Adrenal gland (tissue), 5 donors: ENCODE measurements at regions not wholly inside any gene's neighbourhood (a gene's known extent, or its start where the extent isn't known, plus 50 kb on each side); places are given as distances from the start of the nearest gene placed in this dataset.

Source experiments
- CTCF ChIP-seq, 6 experiments: fragments of 450-650 bp in 4 of 6; fragments of 200-600 bp in 2 of 6; sonication (generic) in 1 of 6; IDR thresholded peaks; 1 replicate in 5 of 6; 2 replicates in 1 of 6; pipeline versions ENCODE4 v1.5.1 to v1.8.0; 2016 to 2021; ENCODE audit warnings: antibody characterized with exemption in 6 of 6, mild to moderate bottlenecking in 2 of 6, moderate library complexity in 1 of 6
- POLR2A ChIP-seq, 2 donors: fragments of 450-650 bp; IDR thresholded peaks; one replicate each; pipeline ENCODE4 v1.6.1; 2017; ENCODE audit warnings: antibody characterized with exemption in 2 of 2, mild to moderate bottlenecking in 2 of 2, moderate library complexity in 1 of 2
- donor health status: DM: no; HTN: no; CAD: no.

- no peak for TF ChIP-seq POLR2A (IDR thresholded peaks at IDR 0.05)
- no peak for TF ChIP-seq CTCF (IDR thresholded peaks at IDR 0.05)
These were observed 350.6 kb upstream of the SLC7A11 start for GRCh38 chr4:138592796-138593195.
